SJCRH30 (cell line): ENCODE measurements at regions not wholly inside any gene's neighbourhood (a gene's known extent, or its start where the extent isn't known, plus 50 kb on each side); places are given as distances from the start of the nearest gene placed in this dataset.
"Not testable (repeated sequence)": the region's sequence is repeated elsewhere in the genome, so short reads cannot be mapped to it uniquely, and the experiment has no call there.

Experiments
- DNase-seq, 2 experiments: peaks; one replicate each; pipeline ENCODE4 v3.0.0-alpha.2; 2015 to 2020
- H3K27ac ChIP-seq: fragments of 250-450 bp; sonication (Bioruptor Pico); 2 replicates; pipeline ENCODE4 v1.5.1; 2020; ENCODE audit warnings: mild to moderate bottlenecking, moderate library complexity
- H3K27me3 ChIP-seq: fragments of 250-450 bp; sonication (Bioruptor Pico); 2 replicates; pipeline ENCODE4 v1.5.1; 2020; ENCODE audit warnings: mild to moderate bottlenecking, moderate library complexity
- H3K36me3 ChIP-seq: fragments of 250-450 bp; sonication (Bioruptor Pico); 2 replicates; pipeline ENCODE4 v1.5.1; 2020; ENCODE audit warnings: mild to moderate bottlenecking, moderate library complexity
- H3K4me1 ChIP-seq: fragments of 250-450 bp; sonication (Bioruptor Pico); 2 replicates; pipeline ENCODE4 v1.5.1; 2020; ENCODE audit warnings: mild to moderate bottlenecking, moderate library complexity
- H3K4me3 ChIP-seq: fragments of 250-450 bp; sonication (Bioruptor Pico); 2 replicates; pipeline ENCODE4 v1.5.1; 2020; ENCODE audit warnings: mild to moderate bottlenecking, moderate library complexity
- H3K9me3 ChIP-seq: fragments of 250-450 bp; sonication (Bioruptor Pico); replicated peaks from 2 replicates; pipeline ENCODE4 v1.5.1; 2020; ENCODE audit warnings: mild to moderate bottlenecking, moderate library complexity

- no peaks in the 10 kb centered on the region for H3K27me3 ChIP-seq
- no peaks in the 10 kb centered on the region for H3K9me3 ChIP-seq
- DNase-seq, result no peak
- H3K4me1 ChIP-seq, result no peaks in the 10 kb centered on the region
- H3K4me3 ChIP-seq, result no peak overlapping the region
- no peaks in the 10 kb centered on the region for H3K36me3 ChIP-seq
- H3K27ac ChIP-seq, result no peak overlapping the region
Observed at GRCh38 chr4:66501997-66502396, 831.7 kb upstream of the EPHA5 start.

- Histone ChIP-seq H3K4me1 (no peaks in the 10 kb centered on the region), H3K27ac (no peak overlapping the region), H3K27me3 (no peaks in the 10 kb centered on the region), H3K36me3 (no peaks in the 10 kb centered on the region), H3K9me3 (no peaks in the 10 kb centered on the region), H3K4me3 (no peak overlapping the region)
- no peak for DNase-seq
Observed at GRCh38 chr4:66490729-66491128, 820.4 kb upstream of the EPHA5 start.

GRCh38 chr4:66489783-66490452 is 819.6 kb upstream of the EPHA5 start:
- H3K4me3 ChIP-seq, result no peak overlapping the region
- H3K36me3 ChIP-seq, result no peaks in the 10 kb centered on the region
- DNase-seq, result no peak
- no peaks in the 10 kb centered on the region for H3K9me3 ChIP-seq
- H3K4me1 ChIP-seq, result no peaks in the 10 kb centered on the region
- no peak overlapping the region for H3K27ac ChIP-seq
- no peaks in the 10 kb centered on the region for H3K27me3 ChIP-seq

GRCh38 chr4:66489370-66489769 is 819.1 kb upstream of the EPHA5 start:
- no peaks in the 10 kb centered on the region for H3K9me3 ChIP-seq
- H3K36me3 ChIP-seq, result no peaks in the 10 kb centered on the region
- H3K27me3 ChIP-seq, result no peaks in the 10 kb centered on the region
- DNase-seq, result no peak
- no peak overlapping the region for H3K4me3 ChIP-seq
- no peak overlapping the region for H3K27ac ChIP-seq
- no peaks in the 10 kb centered on the region for H3K4me1 ChIP-seq

GRCh38 chr4:66486068-66486467 is 815.8 kb upstream of the EPHA5 start:
- H3K27me3 ChIP-seq, result no peaks in the 10 kb centered on the region
- no peaks in the 10 kb centered on the region for H3K36me3 ChIP-seq
- no peak overlapping the region for H3K27ac ChIP-seq
- no peak for DNase-seq
- no peaks in the 10 kb centered on the region for H3K9me3 ChIP-seq
- no peak overlapping the region for H3K4me3 ChIP-seq
- no peaks in the 10 kb centered on the region for H3K4me1 ChIP-seq

- Histone ChIP-seq H3K27me3 (no peaks in the 10 kb centered on the region), H3K4me3 (no peak overlapping the region), H3K4me1 (no peaks in the 10 kb centered on the region), H3K27ac (no peak overlapping the region), H3K36me3 (no peaks in the 10 kb centered on the region), H3K9me3 (no peaks in the 10 kb centered on the region)
- no peak for DNase-seq
Observed at GRCh38 chr4:66482186-66482585, 811.9 kb upstream of the EPHA5 start.

GRCh38 chr4:66475596-66475995 is 805.3 kb upstream of the EPHA5 start:
- Histone ChIP-seq H3K9me3 (no peaks in the 10 kb centered on the region), H3K27me3 (no peaks in the 10 kb centered on the region), H3K36me3 (no peaks in the 10 kb centered on the region), H3K4me3 (no peak overlapping the region), H3K4me1 (no peaks in the 10 kb centered on the region), H3K27ac (no peak overlapping the region)
- DNase-seq, result peak in 1 of 2 experiments; percentile 19

- no peak for DNase-seq
- Histone ChIP-seq H3K27ac (no peak overlapping the region), H3K36me3 (no peaks in the 10 kb centered on the region), H3K4me3 (no peak overlapping the region), H3K27me3 (no peaks in the 10 kb centered on the region; the same call in 1 of the 2 replicates), H3K4me1 (no peaks in the 10 kb centered on the region), H3K9me3 (no peaks in the 10 kb centered on the region)
Observed at GRCh38 chr4:66465111-66465510, 794.8 kb upstream of the EPHA5 start.

- H3K4me3 ChIP-seq, H3K36me3 ChIP-seq, H3K27me3 ChIP-seq, DNase-seq, H3K9me3 ChIP-seq, H3K4me1 ChIP-seq, H3K27ac ChIP-seq: not testable (repeated sequence)
Observed at GRCh38 chr4:66462890-66463289, 792.6 kb upstream of the EPHA5 start.

GRCh38 chr4:66451741-66452140 is 781.5 kb upstream of the EPHA5 start:
- Histone ChIP-seq H3K27ac (no peak overlapping the region), H3K4me3 (no peak overlapping the region), H3K27me3 (no peaks in the 10 kb centered on the region), H3K4me1 (no peaks in the 10 kb centered on the region), H3K9me3 (no peaks in the 10 kb centered on the region), H3K36me3 (no peaks in the 10 kb centered on the region)
- DNase-seq, result no peak

GRCh38 chr4:66443008-66443407 is 772.7 kb upstream of the EPHA5 start:
- H3K36me3 ChIP-seq, result no peaks in the 10 kb centered on the region
- DNase-seq, result no peak

GRCh38 chr4:66439508-66439907 is 769.2 kb upstream of the EPHA5 start:
- H3K4me1 ChIP-seq, result no peaks in the 10 kb centered on the region
- H3K9me3 ChIP-seq, result no peaks in the 10 kb centered on the region
- no peaks in the 10 kb centered on the region for H3K36me3 ChIP-seq
- no peak overlapping the region for H3K27ac ChIP-seq
- H3K4me3 ChIP-seq, result no peak overlapping the region
- no peak for DNase-seq
- H3K27me3 ChIP-seq, result no peaks in the 10 kb centered on the region; the same call in 1 of the 2 replicates

More at GRCh38 chr4:66443008-66443407, 772.7 kb upstream of the EPHA5 start:
- Histone ChIP-seq H3K4me3 (no peak overlapping the region), H3K9me3 (no peaks in the 10 kb centered on the region), H3K27ac (no peak overlapping the region), H3K27me3 (no peaks in the 10 kb centered on the region; the same call in 1 of the 2 replicates), H3K4me1 (no peaks in the 10 kb centered on the region)

GRCh38 chr4:66433706-66434105 is 763.4 kb upstream of the EPHA5 start:
- H3K4me3 ChIP-seq, result no peak overlapping the region
- no peak for DNase-seq

GRCh38 chr4:66430856-66431255 is 760.6 kb upstream of the EPHA5 start:
- Histone ChIP-seq H3K27me3 (no peaks in the 10 kb centered on the region), H3K4me3 (no peak overlapping the region), H3K36me3 (no peaks in the 10 kb centered on the region), H3K27ac (no peak overlapping the region), H3K9me3 (no peaks in the 10 kb centered on the region), H3K4me1 (no peaks in the 10 kb centered on the region)
- no peak for DNase-seq

More at GRCh38 chr4:66433706-66434105, 763.4 kb upstream of the EPHA5 start:
- Histone ChIP-seq H3K27me3 (no peaks in the 10 kb centered on the region), H3K9me3 (no peaks in the 10 kb centered on the region), H3K27ac (no peak overlapping the region), H3K36me3 (no peaks in the 10 kb centered on the region), H3K4me1 (no peaks in the 10 kb centered on the region)

GRCh38 chr4:66429276-66429675 is 759.0 kb upstream of the EPHA5 start:
- no peaks in the 10 kb centered on the region for H3K27me3 ChIP-seq
- DNase-seq, result no peak
- H3K4me1 ChIP-seq, result no peaks in the 10 kb centered on the region
- H3K36me3 ChIP-seq, result no peaks in the 10 kb centered on the region
- H3K4me3 ChIP-seq, result no peak overlapping the region
- no peaks in the 10 kb centered on the region for H3K9me3 ChIP-seq
- H3K27ac ChIP-seq, result no peak overlapping the region

- H3K27ac ChIP-seq, result no peak overlapping the region
- no peaks in the 10 kb centered on the region for H3K4me1 ChIP-seq
- 0 out of 2 replicates have a peak, but pooled peaks cover 2% of the 10 kb centered on the region for H3K27me3 ChIP-seq
- H3K9me3 ChIP-seq, result no peaks in the 10 kb centered on the region
- H3K36me3 ChIP-seq, result no peaks in the 10 kb centered on the region
- no peak for DNase-seq
- no peak overlapping the region for H3K4me3 ChIP-seq
Observed at GRCh38 chr4:66416425-66416824, 746.1 kb upstream of the EPHA5 start.
